Renal cortex interstitium (tissue), 11 donors: ENCODE measurements at regions not wholly inside any gene's neighbourhood (a gene's known extent, or its start where the extent isn't known, plus 50 kb on each side); places are given as distances from the start of the nearest gene placed in this dataset.
A peak's percentile ranks its signal among the peaks of the same experiment; 100 is the strongest.
"Not testable (repeated sequence)": the region's sequence is repeated elsewhere in the genome, so short reads cannot be mapped to it uniquely, and the experiment has no call there.

Experiments used
- DNase-seq, 11 donors: peaks; one replicate each; pipeline ENCODE4 v3.0.0-alpha.2; 2013; ENCODE audit warnings: low read depth in 9 of 11, low spot score in 4 of 11; ENCODE audit errors: extremely low read depth in 1 of 11

- not testable (repeated sequence) for DNase-seq
Observed at GRCh38 chr1:146731981-146732680, 206.0 kb upstream of the NBPF12 start.

- DNase-seq, result not testable (repeated sequence)
Observed at GRCh38 chr1:146729642-146730344, 208.3 kb upstream of the NBPF12 start.

GRCh38 chr1:146715054-146715453 is 223.1 kb upstream of the NBPF12 start:
- not testable (repeated sequence) for DNase-seq

- DNase-seq, result peak in 10 of 11 donors; percentile 2 to 36 (median 6)
Observed at GRCh38 chr1:146710838-146711521, 227.1 kb upstream of the NBPF12 start.

GRCh38 chr1:146709302-146709701 is 228.8 kb upstream of the NBPF12 start:
- DNase-seq, result not testable (repeated sequence)

DNA sequence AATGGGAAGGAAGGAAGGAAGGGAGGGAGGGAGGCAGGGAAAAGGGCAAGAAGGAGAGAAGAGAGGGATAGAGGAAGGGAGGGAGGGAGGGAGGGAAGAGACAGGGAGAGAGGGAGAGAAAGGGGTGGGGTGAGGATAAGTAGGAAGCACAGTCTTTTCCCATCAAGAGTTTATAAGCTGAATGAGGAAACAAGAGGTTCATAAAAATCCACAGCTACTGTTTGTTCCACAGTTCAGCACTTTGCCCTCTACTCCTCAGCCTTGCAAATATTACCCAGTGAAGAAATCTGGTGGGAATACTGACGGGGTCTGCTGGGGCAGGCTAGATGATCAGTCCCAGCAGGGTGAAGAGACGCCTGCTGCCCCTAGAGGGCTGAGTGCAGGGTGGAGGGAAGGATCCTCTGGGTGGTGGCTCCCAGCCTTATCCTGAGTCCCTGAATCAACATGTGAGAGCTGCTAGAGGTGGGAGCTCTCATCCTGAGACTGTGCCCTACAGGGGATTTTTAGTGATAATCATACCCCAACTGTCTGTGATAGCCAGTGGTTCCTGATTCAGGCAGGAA is 233.9 kb upstream of the NBPF12 start:
- DNase-seq, result not testable (repeated sequence)

DNA sequence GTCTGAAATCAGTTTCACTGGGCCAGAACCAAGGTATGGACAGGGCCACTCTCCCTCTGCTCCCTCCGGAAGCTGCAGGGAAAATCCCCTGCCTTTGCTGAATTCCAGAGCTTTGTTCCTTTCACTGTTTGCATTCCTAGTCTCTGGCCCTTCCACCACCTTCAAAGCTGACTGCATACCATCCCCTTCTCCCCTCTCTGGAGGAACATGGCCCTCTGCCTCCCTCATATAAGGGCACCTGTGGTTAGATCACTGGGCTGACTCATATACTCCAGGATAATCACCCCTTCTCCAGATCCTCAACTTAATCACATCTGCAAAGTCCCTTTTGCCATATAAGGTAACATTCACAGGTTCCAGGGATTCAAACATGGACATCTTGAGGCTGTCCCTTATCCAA is 236.8 kb upstream of the NBPF12 start:
- not testable (repeated sequence) for DNase-seq

- not testable (repeated sequence) for DNase-seq
Observed at GRCh38 chr1:146695388-146695787, 242.7 kb upstream of the NBPF12 start.

DNA sequence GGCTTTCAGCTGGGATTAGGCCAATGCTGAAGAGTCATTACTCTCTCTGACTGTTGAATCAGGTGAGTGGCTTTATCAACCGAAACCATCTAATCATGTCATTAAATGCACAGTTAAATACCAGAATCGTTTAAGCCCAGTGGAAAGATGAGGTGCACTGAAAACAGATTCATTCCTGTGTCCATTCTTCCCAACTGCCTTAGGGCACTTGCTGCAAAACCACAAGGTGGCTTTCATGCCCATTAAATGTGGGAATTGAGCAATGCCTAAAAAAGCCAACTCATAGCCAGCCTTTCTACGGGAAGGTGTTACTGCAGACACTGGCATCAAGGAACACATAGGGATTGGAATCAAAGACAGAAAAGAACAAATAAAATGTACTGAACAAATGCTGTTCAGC is 246.3 kb upstream of the NBPF12 start:
- DNase-seq, result not testable (repeated sequence)

GRCh38 chr1:146688893-146689292 is 249.2 kb upstream of the NBPF12 start:
- DNase-seq, result not testable (repeated sequence)

DNA sequence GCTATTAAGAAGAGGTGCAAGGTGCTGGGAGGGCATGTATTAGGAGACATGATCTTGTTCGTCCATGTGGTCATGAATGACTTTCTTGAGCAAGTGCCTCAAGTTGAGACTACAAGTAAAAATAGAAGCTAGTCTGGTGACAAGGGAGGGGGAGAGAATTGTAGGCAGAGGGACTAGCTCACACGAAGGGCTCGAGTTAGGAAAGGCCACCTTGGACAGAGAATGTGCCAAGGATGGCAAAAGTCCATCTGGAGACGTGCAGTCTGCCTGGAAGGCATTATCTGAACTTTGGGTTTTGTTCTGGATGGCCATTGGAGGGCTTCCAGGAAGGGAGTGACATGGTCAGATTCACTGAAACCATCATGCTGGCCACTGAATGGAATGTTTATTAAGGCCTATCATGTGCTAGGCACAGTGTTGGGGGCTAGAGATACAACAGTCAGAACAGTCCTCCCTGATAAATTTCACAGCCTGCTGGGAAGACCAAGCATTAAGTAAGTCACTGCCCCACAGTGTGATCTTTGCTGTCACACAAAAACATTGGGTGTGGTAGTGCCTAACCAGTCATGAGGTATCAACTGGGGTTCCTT is 251.3 kb upstream of the NBPF12 start:
- not testable (repeated sequence) for DNase-seq

DNA sequence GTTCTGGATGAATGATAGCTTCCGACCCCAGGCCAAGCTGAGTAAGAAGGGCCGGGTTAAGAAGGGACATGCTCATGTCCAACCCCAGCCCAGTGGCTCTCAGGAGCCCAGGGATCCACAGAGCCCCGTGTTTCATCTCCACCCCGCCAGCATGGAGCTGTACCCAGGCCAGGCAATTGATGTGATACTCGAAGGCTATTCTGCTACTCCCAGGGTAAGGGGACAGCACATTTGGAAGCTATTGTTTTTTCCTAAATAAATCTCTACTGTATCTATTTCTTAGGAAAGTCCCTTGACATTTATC is 255.0 kb upstream of the NBPF12 start:
- DNase-seq, result not testable (repeated sequence)

- not testable (repeated sequence) for DNase-seq
Observed at GRCh38 chr1:146682227-146683125, 255.6 kb upstream of the NBPF12 start.

GRCh38 chr1:146673729-146674299 is 264.3 kb upstream of the NBPF12 start:
- not testable (repeated sequence) for DNase-seq

DNA sequence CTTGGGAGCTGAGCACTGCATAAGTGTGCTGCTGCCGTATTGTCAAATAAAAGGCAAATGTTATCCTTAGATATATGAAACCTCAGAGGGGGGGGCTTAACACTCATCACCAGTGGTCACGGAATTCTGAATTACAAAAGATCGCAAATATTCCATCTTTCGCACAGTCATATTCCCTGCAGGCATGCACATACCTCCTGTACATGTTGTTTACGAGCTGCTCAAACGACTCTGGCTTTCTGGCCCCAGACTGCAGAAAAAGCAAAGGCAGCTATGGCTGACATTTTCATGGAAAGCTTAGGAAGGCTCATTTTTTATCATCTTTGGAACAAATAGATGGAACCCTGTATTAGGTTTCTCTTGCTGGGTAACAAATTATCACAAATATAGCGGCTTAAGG is 265.5 kb upstream of the NBPF12 start:
- DNase-seq, result not testable (repeated sequence)

GRCh38 chr1:146671588-146671987 is 266.5 kb upstream of the NBPF12 start:
- not testable (repeated sequence) for DNase-seq

DNA sequence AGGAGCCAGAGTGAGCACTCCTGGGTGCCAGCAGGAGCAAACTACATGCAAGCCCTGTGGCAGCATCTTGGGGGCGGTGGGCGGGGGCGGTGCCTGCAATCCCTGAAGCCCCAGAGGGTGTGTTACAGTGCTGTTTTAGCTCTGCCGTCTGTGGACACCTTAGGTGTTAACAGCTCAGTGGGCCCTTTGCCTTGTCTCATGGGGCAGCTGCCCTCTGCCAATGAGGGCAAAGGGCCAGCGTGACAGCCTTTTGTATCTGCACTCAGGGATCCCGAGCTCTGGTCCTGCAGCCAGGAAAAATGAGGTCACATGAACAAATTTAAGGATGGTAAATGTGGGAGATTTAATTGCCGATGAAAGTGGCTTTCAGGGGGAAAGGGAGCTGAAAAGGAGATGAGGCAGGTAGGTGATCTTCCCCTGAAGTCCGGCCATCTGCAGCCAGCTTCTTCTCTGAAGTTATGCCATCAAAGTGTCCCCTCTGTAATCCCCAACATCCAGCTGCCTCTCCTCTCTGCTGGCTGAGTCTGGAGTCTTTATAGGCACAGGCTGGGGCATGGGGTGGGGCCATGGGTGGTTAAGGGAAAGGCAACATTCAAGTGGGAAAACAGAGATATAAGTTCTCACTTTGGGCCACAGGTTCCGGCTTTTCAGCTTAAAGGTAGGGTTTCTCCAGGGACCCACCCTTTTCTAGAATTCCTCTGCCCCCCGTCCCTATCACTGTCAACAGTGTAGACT is 267.1 kb upstream of the NBPF12 start:
- DNase-seq, result not testable (repeated sequence)
